CD4-positive, alpha-beta T cell treated with Interleukin-4 for 1 hour (primary cell): ENCODE measurements at regions not wholly inside any gene's neighbourhood (a gene's known extent, or its start where the extent isn't known, plus 50 kb on each side); places are given as distances from the start of the nearest gene placed in this dataset.
"Not testable (repeated sequence)": the region's sequence is repeated elsewhere in the genome, so short reads cannot be mapped to it uniquely, and the experiment has no call there.

Experiments used
- DNase-seq, 2 donors: peaks; one replicate each; pipeline ENCODE4 v3.0.0-alpha.2; 2020 to 2022

GRCh38 chr1:30132602-30133286, 590.6 kb downstream of the MATN1 start:
- no peak for DNase-seq

- DNase-seq, result not testable (repeated sequence)
Observed at GRCh38 chr1:30130566-30130965, 592.8 kb downstream of the MATN1 start.

GRCh38 chr1:30130099-30130498, 593.3 kb downstream of the MATN1 start:
- DNase-seq, result no peak

GRCh38 chr1:30129421-30130055, 593.8 kb downstream of the MATN1 start:
- DNase-seq, result no peak

- DNase-seq, result no peak
Observed at GRCh38 chr1:30129001-30129408, 594.4 kb downstream of the MATN1 start.

- DNase-seq, result no peak
Observed at GRCh38 chr1:30126848-30127247, 596.5 kb downstream of the MATN1 start.

- no peak for DNase-seq
Observed at GRCh38 chr1:30125821-30126170, 597.6 kb downstream of the MATN1 start.

GRCh38 chr1:30125021-30125820, 598.2 kb downstream of the MATN1 start:
- no peak for DNase-seq

- no peak for DNase-seq
Observed at GRCh38 chr1:30123896-30124295, 599.5 kb downstream of the MATN1 start.

- DNase-seq, result no peak
Observed at GRCh38 chr1:30123036-30123435, 600.3 kb downstream of the MATN1 start.

GRCh38 chr1:30120245-30121000, 603.0 kb downstream of the MATN1 start:
- no peak for DNase-seq

- DNase-seq, result no peak
Observed at GRCh38 chr1:30117685-30118084, 605.7 kb downstream of the MATN1 start.

- peak in 1 of 2 donors; percentile 1 for DNase-seq
Observed at GRCh38 chr1:30111431-30111830, 612.0 kb downstream of the MATN1 start.

- no peak for DNase-seq
Observed at GRCh38 chr1:30110846-30111245, 612.5 kb downstream of the MATN1 start.

GRCh38 chr1:30109853-30110252, 613.5 kb downstream of the MATN1 start:
- no peak for DNase-seq

GRCh38 chr1:30108186-30108585, 615.2 kb downstream of the MATN1 start:
- no peak for DNase-seq

- DNase-seq, result no peak
Observed at GRCh38 chr1:30106125-30106524, 617.3 kb downstream of the MATN1 start.

- DNase-seq, result no peak
Observed at GRCh38 chr1:30104551-30104950, 618.8 kb downstream of the MATN1 start.

GRCh38 chr1:30103708-30104411, 619.5 kb downstream of the MATN1 start:
- no peak for DNase-seq

GRCh38 chr1:30102605-30103004, 620.8 kb downstream of the MATN1 start:
- no peak for DNase-seq

- DNase-seq, result no peak
Observed at GRCh38 chr1:30101487-30102227, 621.7 kb downstream of the MATN1 start.

GRCh38 chr1:30101016-30101415, 622.4 kb downstream of the MATN1 start:
- DNase-seq, result no peak
